Upper lobe of left lung (tissue), 6 donors: ENCODE measurements at regions not wholly inside any gene's neighbourhood (a gene's known extent, or its start where the extent isn't known, plus 50 kb on each side); places are given as distances from the start of the nearest gene placed in this dataset.

Experiments
- ATAC-seq, 2 donors: fragments of 200-7000 bp; cut with Tn5 transposase; one replicate each; pipeline ENCODE4 v1.9.1; 2022; ENCODE audit warnings: mild to moderate bottlenecking in 2 of 2, moderate library complexity in 2 of 2; ENCODE audit not compliant: low FRiP score in 2 of 2
- DNase-seq, 2 donors: peaks; one replicate each; pipeline ENCODE4 v3.0.0-alpha.2; 2019 to 2020
- H3K27ac ChIP-seq, 4 donors: fragments of 200-600 bp; sonication (generic); one replicate each; pipeline ENCODE4 v1.5.1; 2016 to 2019
- H3K27me3 ChIP-seq, 4 donors: fragments of 200-600 bp; sonication (generic); one replicate each; pipeline ENCODE4 v1.5.1; 2017 to 2019
- H3K36me3 ChIP-seq, 4 donors: fragments of 200-600 bp; sonication (generic); one replicate each; pipeline ENCODE4 v1.5.1; 2016 to 2019
- H3K4me1 ChIP-seq, 4 donors: fragments of 200-600 bp; sonication (generic); one replicate each; pipeline ENCODE4 v1.5.1; 2018 to 2019
- H3K4me3 ChIP-seq, 4 donors: fragments of 200-600 bp; sonication (generic); one replicate each; pipeline ENCODE4 v1.5.1; 2017 to 2019; ENCODE audit warnings: mild to moderate bottlenecking in 2 of 4, moderate library complexity in 1 of 4
- H3K9me3 ChIP-seq, 4 donors: fragments of 200-600 bp; sonication (generic); one replicate each; pipeline ENCODE4 v1.5.1; 2018 to 2019
- CTCF ChIP-seq, 6 experiments: fragments of 450-650 bp in 4 of 6; fragments of 200-600 bp in 2 of 6; sonication (generic) in 2 of 6; IDR thresholded peaks; one replicate each; pipeline ENCODE4 v1.5.1; 2016 to 2019; ENCODE audit warnings: antibody characterized with exemption in 6 of 6
- EP300 ChIP-seq, 4 donors: sonication (generic); formaldehyde crosslinking; IDR thresholded peaks; one replicate each; pipeline ENCODE4 v1.5.1; 2017; ENCODE audit warnings: antibody characterized with exemption in 4 of 4, control low read depth in 2 of 4
- POLR2A ChIP-seq, 4 donors: fragments of 450-650 bp; IDR thresholded peaks; one replicate each; pipeline ENCODE4 v1.5.1; 2016 to 2017; ENCODE audit warnings: antibody characterized with exemption in 4 of 4, mild to moderate bottlenecking in 2 of 4
- POLR2AphosphoS5 ChIP-seq, 2 donors: sonication (generic); formaldehyde crosslinking; IDR thresholded peaks; one replicate each; pipeline ENCODE4 v1.5.1; 2017; ENCODE audit warnings: antibody characterized with exemption in 2 of 2
- WGBS, 2 donors: methylation state at CpG; one replicate each; pipeline ENCODE4 v1.1.5; 2017 to 2018; 5-methylcytosine and 5-hydroxymethylcytosine counted together
- donor health status: DM: no; HTN: no; CAD: no; lungs with moderate emphysema.
- donor health status: DM: no; HTN: yes; CAD: no; lungs with severe emphysema.

- ATAC-seq, result no peak
- 81 to 90% methylated on average over 5 of the region's 5 CpGs for whole genome bisulfite sequencing, 2 donors
- H3K9me3 ChIP-seq, result no peaks in the 10 kb centered on the region
- H3K4me3 ChIP-seq, result no peak overlapping the region
- H3K27ac ChIP-seq, result no peak overlapping the region
- peaks cover 8 to 17% (median 10%) of the 10 kb centered on the region in 4 donors for H3K4me1 ChIP-seq
- H3K36me3 ChIP-seq, result no peaks in the 10 kb centered on the region
- H3K27me3 ChIP-seq, result no peaks in the 10 kb centered on the region
- no peak for DNase-seq
- TF ChIP-seq POLR2A (IDR thresholded peaks at IDR 0.05) (no peak), EP300 (IDR thresholded peaks at IDR 0.05) (no peak), POLR2AphosphoS5 (IDR thresholded peaks at IDR 0.05) (no peak), CTCF (IDR thresholded peaks at IDR 0.05) (no peak)
Observed at GRCh38 chr10:113985297-113985844, 58.3 kb upstream of the ADRB1 start.

- H3K27ac ChIP-seq, result no peak overlapping the region
- WGBS, 2 donors, result 88 to 96% methylated on average over 6 of the region's 6 CpGs
- H3K27me3 ChIP-seq, result no peaks in the 10 kb centered on the region
- no peak for TF ChIP-seq CTCF (IDR thresholded peaks at IDR 0.05)
- TF ChIP-seq POLR2AphosphoS5 (IDR thresholded peaks at IDR 0.05), result no peak
- TF ChIP-seq POLR2A (IDR thresholded peaks at IDR 0.05), result no peak
- H3K36me3 ChIP-seq, result no peaks in the 10 kb centered on the region
- peaks cover 8 to 17% (median 10%) of the 10 kb centered on the region in 4 donors for H3K4me1 ChIP-seq
- no peaks in the 10 kb centered on the region for H3K9me3 ChIP-seq
- ATAC-seq, result no peak
- H3K4me3 ChIP-seq, result no peak overlapping the region
- no peak for DNase-seq
Observed at GRCh38 chr10:113986316-113986715, 57.4 kb upstream of the ADRB1 start.

GRCh38 chr10:113987156-113987555 lies 56.5 kb upstream of the ADRB1 start:
- DNase-seq, result no peak
- 93 to 96% methylated on average over 3 of the region's 3 CpGs for WGBS, 2 donors
- TF ChIP-seq POLR2A (IDR thresholded peaks at IDR 0.05) (no peak), POLR2AphosphoS5 (IDR thresholded peaks at IDR 0.05) (no peak), EP300 (IDR thresholded peaks at IDR 0.05) (no peak), CTCF (IDR thresholded peaks at IDR 0.05) (no peak)
- no peak overlapping the region for H3K27ac ChIP-seq
- H3K9me3 ChIP-seq, result no peaks in the 10 kb centered on the region
- H3K4me3 ChIP-seq, result no peak overlapping the region
- H3K27me3 ChIP-seq, result no peaks in the 10 kb centered on the region
- ATAC-seq, result no peak
- H3K36me3 ChIP-seq, result no peaks in the 10 kb centered on the region
- H3K4me1 ChIP-seq, result peaks cover 8 to 14% (median 10%) of the 10 kb centered on the region in 4 donors

GRCh38 chr10:113987805-113988204 lies 55.9 kb upstream of the ADRB1 start:
- WGBS, 2 donors, result 50 to 75% methylated on average over 2 of the region's 2 CpGs
- Histone ChIP-seq H3K4me1 (peaks cover 4 to 8% (median 7%) of the 10 kb centered on the region in 4 donors), H3K36me3 (no peaks in the 10 kb centered on the region), H3K27ac (no peak overlapping the region), H3K9me3 (no peaks in the 10 kb centered on the region), H3K27me3 (no peaks in the 10 kb centered on the region), H3K4me3 (no peak overlapping the region)
- ATAC-seq (peak in 1 of 2 donors; percentile 16), DNase-seq (peak in 1 of 2 donors; percentile 48)
- no peak for TF ChIP-seq POLR2AphosphoS5 (IDR thresholded peaks at IDR 0.05)
- no peak for TF ChIP-seq POLR2A (IDR thresholded peaks at IDR 0.05)
- TF ChIP-seq EP300 (IDR thresholded peaks at IDR 0.05), result no peak
- no peak for TF ChIP-seq CTCF (IDR thresholded peaks at IDR 0.05)

- ATAC-seq, result no peak
- H3K27me3 ChIP-seq, result no peaks in the 10 kb centered on the region
- H3K4me3 ChIP-seq, result no peak overlapping the region
- H3K36me3 ChIP-seq, result no peaks in the 10 kb centered on the region
- H3K27ac ChIP-seq, result no peak overlapping the region
- DNase-seq, result no peak
- H3K4me1 ChIP-seq, result peaks cover 0 to 6% (median under 1%) of the 10 kb centered on the region in 4 donors
- 93 to 96% methylated on average over 3 of the region's 3 CpGs for WGBS, 2 donors
- no peak for TF ChIP-seq CTCF (IDR thresholded peaks at IDR 0.05)
- TF ChIP-seq POLR2AphosphoS5 (IDR thresholded peaks at IDR 0.05), result no peak
- TF ChIP-seq POLR2A (IDR thresholded peaks at IDR 0.05), result no peak
- no peak for TF ChIP-seq EP300 (IDR thresholded peaks at IDR 0.05)
- no peaks in the 10 kb centered on the region for H3K9me3 ChIP-seq
Observed at GRCh38 chr10:113988535-113988934, 55.1 kb upstream of the ADRB1 start.
